Fibroblast of the aortic adventitia (primary cell): ENCODE measurements at regions not wholly inside any gene's neighbourhood (a gene's known extent, or its start where the extent isn't known, plus 50 kb on each side); places are given as distances from the start of the nearest gene placed in this dataset.

Experiments
- DNase-seq: peaks from one replicate; pipeline ENCODE4 v3.0.0-alpha.2; 2010; ENCODE audit warnings: low read depth
- H3K4me3 ChIP-seq: 2 replicates; pipeline ENCODE4 v1.5.1; 2011; ENCODE audit warnings: low read depth, mild to moderate bottlenecking, control low read depth, low read length, moderate library complexity
- TF ChIP-seq, protein P1 (sequence below): IDR thresholded peaks from 2 replicates; pipeline ENCODE4 v1.5.1; 2011; ENCODE audit warnings: mild to moderate bottlenecking, low read length, control low read depth, inconsistent platforms; ENCODE audit not compliant: insufficient read depth

DNA sequence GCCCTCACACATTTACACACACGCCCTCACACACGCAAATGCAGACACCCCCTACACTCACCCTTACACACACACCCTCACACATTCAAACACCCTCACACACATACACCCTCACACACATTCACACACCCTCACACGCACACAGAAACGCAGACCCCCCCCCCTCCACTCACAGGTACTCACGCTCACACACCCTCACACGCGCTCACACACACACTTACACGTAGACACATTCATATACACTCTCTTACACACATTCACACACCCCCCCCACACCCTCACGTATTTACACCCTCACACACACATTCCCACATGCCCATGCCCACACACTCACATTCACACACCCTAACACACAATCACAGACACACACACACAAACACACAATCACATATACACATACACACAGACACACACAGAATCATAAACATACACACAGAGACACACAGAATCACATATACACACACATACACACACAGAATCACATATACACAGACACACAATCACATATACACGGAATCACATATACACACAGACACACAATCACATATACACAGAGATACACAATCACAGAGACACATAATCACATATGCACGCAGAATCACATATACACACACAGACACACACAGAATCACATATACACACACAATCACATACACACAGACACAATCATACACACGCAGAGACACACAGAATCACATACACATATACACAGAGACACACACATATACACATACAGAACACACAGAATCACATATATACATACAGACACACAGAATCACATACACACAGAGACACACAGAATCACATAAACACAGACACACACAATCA, 250.1 kb upstream of the RPL38 start:
- TF ChIP-seq, protein P1, sequence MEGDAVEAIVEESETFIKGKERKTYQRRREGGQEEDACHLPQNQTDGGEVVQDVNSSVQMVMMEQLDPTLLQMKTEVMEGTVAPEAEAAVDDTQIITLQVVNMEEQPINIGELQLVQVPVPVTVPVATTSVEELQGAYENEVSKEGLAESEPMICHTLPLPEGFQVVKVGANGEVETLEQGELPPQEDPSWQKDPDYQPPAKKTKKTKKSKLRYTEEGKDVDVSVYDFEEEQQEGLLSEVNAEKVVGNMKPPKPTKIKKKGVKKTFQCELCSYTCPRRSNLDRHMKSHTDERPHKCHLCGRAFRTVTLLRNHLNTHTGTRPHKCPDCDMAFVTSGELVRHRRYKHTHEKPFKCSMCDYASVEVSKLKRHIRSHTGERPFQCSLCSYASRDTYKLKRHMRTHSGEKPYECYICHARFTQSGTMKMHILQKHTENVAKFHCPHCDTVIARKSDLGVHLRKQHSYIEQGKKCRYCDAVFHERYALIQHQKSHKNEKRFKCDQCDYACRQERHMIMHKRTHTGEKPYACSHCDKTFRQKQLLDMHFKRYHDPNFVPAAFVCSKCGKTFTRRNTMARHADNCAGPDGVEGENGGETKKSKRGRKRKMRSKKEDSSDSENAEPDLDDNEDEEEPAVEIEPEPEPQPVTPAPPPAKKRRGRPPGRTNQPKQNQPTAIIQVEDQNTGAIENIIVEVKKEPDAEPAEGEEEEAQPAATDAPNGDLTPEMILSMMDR, result no peak
- no peak overlapping the region for H3K4me3 ChIP-seq
- DNase-seq, result no peak

DNA sequence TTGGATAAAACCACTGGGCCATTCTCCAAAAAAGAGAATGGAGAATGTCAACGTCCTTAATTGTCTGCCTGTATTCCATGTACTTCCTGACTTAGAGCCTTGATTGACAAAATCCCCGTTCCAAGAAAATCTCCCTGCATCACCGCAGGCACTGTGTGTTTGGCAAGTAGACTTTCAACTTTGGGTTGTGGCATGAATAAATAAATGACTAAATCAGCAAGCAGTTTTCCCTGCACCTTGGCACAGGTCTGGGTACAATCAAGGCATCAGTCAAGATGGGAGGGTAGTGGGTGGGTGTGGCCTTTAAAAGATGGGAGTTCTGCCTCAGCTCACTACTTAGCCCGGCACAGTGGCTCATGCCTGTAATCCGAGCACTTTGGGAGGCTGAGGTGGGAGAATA, 248.5 kb upstream of the RPL38 start:
- DNase-seq, result no peak
- TF ChIP-seq, protein P1, result no peak
- H3K4me3 ChIP-seq, result no peak overlapping the region

DNA sequence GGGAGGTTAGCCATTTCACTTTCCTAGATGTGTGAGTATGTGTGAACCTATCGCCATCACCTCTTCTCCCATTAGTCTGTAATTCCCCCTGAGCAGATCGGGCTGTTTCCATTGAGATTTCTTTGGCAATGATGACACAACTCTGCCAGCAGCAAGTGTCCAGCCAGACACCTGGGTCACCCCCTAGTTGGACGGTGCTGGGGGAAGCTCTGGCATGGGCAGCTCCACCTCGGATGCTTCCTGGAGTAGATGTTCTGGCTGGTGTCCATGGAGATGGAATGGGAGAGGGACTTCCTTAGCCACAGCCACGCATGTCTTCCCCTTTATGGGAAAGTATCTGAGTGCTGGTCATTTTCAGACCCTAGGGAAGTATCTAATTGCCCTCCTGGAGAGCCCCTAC, 247.9 kb upstream of the RPL38 start:
- no peak overlapping the region for H3K4me3 ChIP-seq
- TF ChIP-seq, protein P1, result no peak
- DNase-seq, result no peak

DNA sequence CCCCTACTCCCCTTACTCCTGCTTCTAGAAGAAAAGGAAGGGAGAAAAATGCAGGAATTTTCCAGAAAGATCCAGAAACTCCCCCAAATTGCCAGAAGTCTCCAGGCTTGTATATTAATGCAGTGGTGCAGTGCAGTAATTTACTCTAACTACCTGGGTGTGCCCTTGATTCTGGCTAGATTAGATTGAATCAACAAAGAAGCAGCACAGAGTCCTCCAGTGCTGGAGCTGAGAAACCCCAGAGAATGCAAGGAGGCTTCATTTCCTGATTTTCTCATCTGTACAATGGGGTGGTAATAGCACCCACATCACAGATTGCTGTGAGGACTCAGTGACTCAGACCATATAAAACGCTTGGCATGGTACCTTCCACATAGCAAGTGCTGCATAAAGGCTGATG, 247.3 kb upstream of the RPL38 start:
- H3K4me3 ChIP-seq, result no peak overlapping the region
- TF ChIP-seq, protein P1, result no peak
- DNase-seq, result no peak

DNA sequence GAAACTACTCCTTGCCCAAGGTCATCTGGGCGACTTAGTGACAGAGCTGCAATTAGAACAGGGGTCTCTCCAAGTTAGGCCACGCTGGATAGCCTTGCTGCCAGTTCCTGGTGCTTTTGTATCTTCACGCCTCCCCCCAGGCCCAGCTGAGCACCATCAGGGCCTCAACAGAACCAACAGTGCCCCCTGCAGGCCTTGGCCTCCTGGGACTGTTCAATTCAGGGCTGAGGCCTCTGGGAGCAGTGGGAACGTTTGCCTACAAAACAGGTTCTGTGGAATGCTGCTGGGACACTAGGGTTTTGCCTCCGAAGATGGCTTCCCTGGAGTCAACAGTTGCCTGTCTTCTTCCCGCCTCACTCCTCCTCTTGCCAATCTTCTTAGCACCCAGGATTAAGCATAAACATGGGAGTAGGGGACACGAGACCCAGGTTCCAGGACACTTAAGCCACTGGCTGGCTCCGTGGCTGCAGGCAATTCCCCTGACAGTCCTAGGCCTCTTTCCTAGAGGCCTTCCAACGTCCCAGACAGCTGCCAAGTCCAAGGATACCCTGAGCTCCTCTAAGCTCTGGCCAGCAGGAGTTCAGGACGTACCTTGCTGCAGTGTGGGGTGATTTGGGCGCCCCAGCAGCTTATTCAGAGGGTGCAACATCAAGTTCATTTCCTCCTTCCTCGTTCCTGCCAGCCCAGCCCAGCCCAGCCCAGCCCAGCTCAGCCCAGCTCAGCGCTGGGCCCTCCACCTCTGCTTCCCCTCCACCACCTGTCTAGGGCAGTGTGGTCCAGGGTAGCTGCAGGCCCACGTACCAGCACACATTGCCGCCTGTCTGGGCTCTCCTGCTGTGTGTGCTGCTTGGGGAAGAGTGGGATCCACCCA, 246.6 kb upstream of the RPL38 start:
- DNase-seq, result no peak
- H3K4me3 ChIP-seq, result no peak overlapping the region
- TF ChIP-seq, protein P1, result no peak

DNA sequence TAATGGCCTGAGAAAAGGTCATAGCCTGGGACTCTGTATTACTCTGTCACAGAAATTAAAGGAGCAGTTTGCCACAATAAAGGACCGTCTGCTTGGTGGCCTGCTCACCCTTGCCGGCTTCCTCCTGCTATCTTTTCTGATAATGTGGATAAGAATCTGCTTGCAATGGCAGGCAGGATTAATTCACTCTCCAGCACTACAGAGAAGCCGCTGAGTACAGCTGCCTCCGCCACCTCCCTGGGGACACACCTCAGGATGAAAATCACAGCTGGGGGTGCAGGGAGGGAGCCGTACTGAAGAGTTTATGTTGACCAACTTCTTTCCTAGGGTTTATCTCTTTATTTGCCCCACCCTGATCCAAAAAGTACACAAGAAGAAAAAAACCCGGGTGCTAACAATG, 245.9 kb upstream of the RPL38 start:
- no peak for DNase-seq
- no peak overlapping the region for H3K4me3 ChIP-seq
- TF ChIP-seq, protein P1, result no peak
